ENCODE measurements at regions not wholly inside any gene's neighbourhood (a gene's known extent, or its start where the extent isn't known, plus 50 kb on each side); places are given as distances from the start of the nearest gene placed in this dataset.
"Not testable (repeated sequence)": the region's sequence is repeated elsewhere in the genome, so short reads cannot be mapped to it uniquely, and the experiment has no call there.

DNA sequence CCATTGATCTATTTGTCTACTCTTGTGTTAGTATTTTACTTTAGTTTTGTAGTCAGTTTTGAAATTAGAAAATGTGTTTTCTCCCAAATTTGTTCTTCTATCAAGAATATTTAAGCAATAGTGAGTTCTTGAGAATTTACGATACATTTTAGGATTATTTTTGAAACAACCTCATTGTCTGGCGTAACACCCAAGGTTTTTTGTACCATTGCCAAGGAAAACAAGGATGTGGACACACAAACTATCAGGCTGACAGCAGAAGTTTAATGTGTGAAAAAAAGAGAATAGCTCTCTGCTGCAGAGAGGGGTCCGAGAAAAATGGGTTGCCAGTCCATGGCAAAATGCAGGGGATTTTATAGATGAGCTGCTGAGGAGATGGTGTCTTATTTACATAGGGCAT, 865.1 kb upstream of the CNTN5 start:
- no peak for DNase-seq (ENCODE audit: low read depth in 4 of 4, low spot score in 3 of 4)

- no peak for DNase-seq (ENCODE audit: low read depth in 4 of 4, low spot score in 3 of 4)
These were observed 842.8 kb upstream of the CNTN5 start for GRCh38 chr11:98177925-98178324.

GRCh38 chr11:98180511-98180910, 840.2 kb upstream of the CNTN5 start:
- DNase-seq (ENCODE audit: low read depth in 4 of 4, low spot score in 3 of 4) = no peak

- DNase-seq (ENCODE audit: low read depth in 4 of 4, low spot score in 3 of 4) = no peak
These were observed 839.8 kb upstream of the CNTN5 start for GRCh38 chr11:98180921-98181320.

DNA sequence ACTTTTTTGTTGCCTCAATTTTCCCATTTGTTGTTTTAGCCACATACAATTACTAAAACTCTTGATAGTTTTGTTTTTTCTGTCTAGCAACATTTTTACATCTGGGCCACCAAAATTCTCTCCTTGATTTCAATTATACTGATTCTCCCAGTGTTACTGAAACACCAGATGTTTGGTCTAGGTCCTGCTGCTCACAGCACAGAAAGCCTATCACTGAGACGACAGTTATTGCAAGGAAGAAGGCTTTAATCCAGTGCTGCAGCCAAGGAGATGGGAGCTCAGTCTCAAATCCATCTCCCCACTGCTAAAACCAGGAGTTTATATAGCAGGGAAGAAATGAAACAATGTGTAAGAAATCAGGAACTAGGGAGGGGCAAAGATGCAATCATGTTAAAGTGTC, 837.7 kb upstream of the CNTN5 start:
- no peak for DNase-seq (ENCODE audit: low read depth in 4 of 4, low spot score in 3 of 4)

GRCh38 chr11:98185245-98185644, 835.5 kb upstream of the CNTN5 start:
- no peak for DNase-seq (ENCODE audit: low read depth in 4 of 4, low spot score in 3 of 4)

GRCh38 chr11:98194611-98195010, 826.1 kb upstream of the CNTN5 start:
- DNase-seq (ENCODE audit: low read depth in 4 of 4, low spot score in 3 of 4) = no peak

- DNase-seq (ENCODE audit: low read depth in 4 of 4, low spot score in 3 of 4) = no peak
These were observed 825.4 kb upstream of the CNTN5 start for GRCh38 chr11:98195300-98195699.

DNA sequence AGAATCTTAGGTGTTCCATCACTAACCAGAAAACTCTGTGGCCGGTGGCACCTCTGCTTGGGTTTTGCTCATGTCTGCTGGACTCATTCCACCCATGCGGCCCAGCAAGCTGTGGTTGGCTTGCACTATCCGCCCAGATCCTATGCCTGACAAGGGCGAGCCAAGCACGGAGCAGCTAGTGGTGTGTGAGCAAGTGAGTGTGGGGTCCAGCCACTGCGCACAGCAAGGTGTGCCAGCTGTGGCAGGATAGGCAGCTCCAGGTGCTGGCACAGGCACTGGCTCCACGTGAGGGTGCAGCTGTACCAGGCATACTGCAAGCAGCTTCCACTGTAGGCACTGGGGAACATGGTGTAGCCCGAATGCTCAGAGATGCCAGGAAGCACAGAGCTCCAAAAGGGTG, 813.7 kb upstream of the CNTN5 start:
- DNase-seq (ENCODE audit: low read depth in 4 of 4, low spot score in 3 of 4) = no peak

GRCh38 chr11:98227278-98227677, 793.5 kb upstream of the CNTN5 start:
- DNase-seq (ENCODE audit: low read depth in 4 of 4, low spot score in 3 of 4) = no peak

DNA sequence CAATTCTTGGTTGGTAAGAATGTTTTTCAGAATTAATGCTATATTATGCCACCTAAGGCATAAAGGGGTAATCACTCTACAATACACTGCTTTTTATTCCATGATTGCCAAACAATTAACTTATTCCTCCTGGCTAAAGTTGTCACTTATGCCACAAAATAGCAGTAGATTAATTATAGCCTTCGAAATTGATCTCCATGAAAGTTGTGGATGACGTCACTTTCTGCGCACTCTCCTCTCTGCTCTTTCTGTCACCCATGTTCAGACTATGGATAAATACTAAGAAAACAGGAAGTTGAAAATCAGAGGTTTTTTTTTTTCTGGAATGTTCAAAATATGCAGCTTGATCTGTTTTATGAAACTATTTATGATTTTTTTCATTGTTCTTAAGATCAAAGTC, 790.1 kb upstream of the CNTN5 start:
- DNase-seq (ENCODE audit: low read depth in 4 of 4, low spot score in 3 of 4) = no peak

DNA sequence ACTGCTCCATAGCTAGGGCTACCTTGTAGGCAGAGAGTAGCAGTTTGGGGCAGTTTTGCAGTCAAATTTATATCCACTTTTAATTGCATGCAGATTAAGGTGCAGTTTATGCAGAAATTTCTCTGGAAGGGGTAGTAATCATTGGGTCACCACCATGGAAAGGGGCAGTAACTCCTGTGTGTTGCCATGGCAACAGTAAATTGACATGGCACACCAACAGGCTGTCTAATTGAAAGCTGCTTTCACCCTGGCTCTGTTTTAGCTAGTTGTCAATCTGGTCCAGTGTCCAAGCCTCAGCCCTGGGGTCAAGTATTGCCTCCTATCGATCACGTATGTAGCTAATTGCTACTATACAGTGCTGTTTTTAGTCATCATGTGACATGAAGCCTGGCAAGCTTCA, 786.1 kb upstream of the CNTN5 start:
- DNase-seq (ENCODE audit: low read depth in 4 of 4, low spot score in 3 of 4) = no peak

DNA sequence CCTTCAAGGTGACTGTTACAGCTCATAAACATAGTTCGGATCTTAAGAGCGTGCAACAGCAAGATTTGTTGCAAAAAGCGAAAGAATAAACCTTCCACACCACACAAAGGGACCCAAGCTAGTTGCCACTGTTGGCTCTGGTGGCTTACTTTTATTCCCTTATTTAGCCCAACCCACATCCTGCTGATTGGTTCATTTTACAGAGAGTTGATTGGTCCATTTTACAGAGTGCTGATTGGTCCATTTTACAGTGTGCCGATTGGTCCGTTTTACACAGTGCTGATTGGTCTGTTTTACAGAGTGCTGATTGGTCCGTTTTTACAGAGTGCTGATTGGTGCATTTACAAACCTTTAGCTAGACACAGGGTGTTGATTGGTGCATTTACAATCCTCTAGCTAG, 776.9 kb upstream of the CNTN5 start:
- no peak for DNase-seq (ENCODE audit: low read depth in 4 of 4, low spot score in 3 of 4)

- no peak for DNase-seq (ENCODE audit: low read depth in 4 of 4, low spot score in 3 of 4)
These were observed 759.8 kb upstream of the CNTN5 start for GRCh38 chr11:98260983-98261382.

- no peak for DNase-seq (ENCODE audit: low read depth in 4 of 4, low spot score in 3 of 4)
These were observed 743.4 kb upstream of the CNTN5 start for GRCh38 chr11:98277251-98277912.

GRCh38 chr11:98289617-98290263, 731.0 kb upstream of the CNTN5 start:
- DNase-seq (ENCODE audit: low read depth in 4 of 4, low spot score in 3 of 4) = no peak

DNA sequence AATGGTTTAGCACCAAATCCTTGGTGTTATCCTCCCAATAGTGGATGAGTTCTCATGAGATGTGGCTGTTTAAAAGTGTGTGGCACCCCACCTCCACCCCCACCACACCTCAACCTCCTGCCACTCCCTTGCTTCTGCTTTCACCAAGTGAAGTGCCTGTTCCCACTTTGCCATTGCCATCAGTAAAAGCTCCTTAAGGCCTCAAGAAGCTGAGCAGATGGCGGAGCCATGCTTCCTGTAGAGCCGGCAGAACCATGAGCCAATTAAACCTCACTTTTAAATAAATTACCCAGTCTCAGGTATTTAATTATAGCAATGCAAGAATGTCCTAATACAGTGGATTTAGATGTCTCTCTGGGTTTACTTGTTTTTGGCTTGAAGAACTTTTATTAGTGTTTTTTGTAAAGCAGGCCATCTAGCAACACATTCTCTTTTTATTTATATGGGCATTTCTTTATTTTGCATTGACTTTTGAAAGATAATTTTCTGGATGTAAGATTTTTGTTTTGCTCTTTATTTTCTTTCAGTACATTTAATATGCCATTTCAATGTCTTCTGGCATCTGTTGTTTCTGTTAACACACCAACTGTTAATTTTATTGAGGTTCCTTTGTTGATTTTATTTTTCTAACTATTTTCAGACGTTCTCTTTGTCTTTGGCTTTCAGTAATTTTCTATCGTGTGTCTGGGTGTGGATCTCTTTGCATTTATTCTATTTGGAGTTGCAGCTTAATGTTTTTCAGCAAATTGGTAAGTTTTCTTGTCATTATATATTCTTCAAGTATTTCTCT, 724.5 kb upstream of the CNTN5 start:
- DNase-seq (ENCODE audit: low read depth in 4 of 4, low spot score in 3 of 4) = no peak

GRCh38 chr11:98300719-98301118, 720.0 kb upstream of the CNTN5 start:
- no peak for DNase-seq (ENCODE audit: low read depth in 4 of 4, low spot score in 3 of 4)

DNA sequence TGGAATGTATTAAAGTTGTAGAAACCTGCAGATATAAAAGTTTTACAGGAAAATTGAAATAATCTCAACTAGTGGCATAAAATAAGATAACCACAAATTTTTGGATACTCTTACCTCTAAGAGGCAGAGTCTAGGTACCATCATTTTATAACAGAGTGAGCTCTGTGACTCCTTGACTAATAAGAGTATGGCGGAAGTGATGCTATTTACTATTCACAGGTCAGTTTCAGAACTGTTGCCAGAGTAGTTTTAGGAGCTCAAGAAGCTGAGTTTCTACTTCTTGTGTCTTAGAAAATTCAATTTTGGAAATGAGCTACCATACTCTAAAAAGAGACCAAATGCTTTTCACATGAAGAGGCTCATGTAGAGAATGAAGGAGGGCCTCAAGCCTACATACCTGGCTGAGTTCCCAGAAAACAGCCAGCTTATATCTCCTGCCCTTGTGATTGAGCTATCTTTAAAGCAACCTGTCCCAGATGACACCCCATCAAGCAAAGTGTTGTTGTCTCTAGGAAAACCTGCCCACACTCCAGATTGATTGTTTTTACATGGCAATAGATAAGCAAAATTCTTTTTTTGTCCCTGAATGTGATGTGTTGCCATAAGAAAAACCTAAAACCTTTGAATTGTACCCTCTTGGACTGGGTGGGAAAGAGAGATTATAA, 712.8 kb upstream of the CNTN5 start:
- no peak for DNase-seq (ENCODE audit: low read depth in 4 of 4, low spot score in 3 of 4)

DNA sequence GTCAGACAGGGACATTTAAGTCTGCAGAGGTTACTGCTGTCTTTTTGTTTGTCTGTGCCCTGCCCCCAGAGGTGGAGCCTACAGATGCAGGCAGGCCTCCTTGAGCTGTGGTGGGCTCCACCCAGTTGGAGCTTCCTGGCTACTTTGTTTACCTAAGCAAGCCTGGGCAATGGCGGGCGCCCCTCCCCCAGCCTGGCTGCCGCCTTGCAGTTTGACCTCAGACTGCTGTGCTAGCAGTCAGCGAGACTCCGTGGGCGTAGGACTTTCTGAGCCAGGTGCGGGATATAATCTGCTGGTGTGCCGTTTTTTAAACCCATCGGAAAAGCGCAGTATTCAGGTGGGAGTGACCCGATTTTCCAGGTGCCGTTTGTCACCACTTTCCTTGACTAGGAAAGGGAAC, 690.4 kb upstream of the CNTN5 start:
- not testable (repeated sequence) for DNase-seq (ENCODE audit: low read depth in 4 of 4, low spot score in 3 of 4)

- DNase-seq (ENCODE audit: low read depth in 4 of 4, low spot score in 3 of 4) = no peak
These were observed 662.2 kb upstream of the CNTN5 start for GRCh38 chr11:98358551-98358950.

All from left renal pelvis (tissue), 4 donors.